Hepatocyte (in vitro differentiated cells): ENCODE measurements at regions not wholly inside any gene's neighbourhood (a gene's known extent, or its start where the extent isn't known, plus 50 kb on each side); places are given as distances from the start of the nearest gene placed in this dataset.

Experiments used
- DNase-seq: peaks from one replicate; pipeline ENCODE4 v3.0.0-alpha.2; 2016; ENCODE audit warnings: low spot score
- H2AFZ ChIP-seq: fragments of 200-600 bp; sonication (generic); 2 replicates; pipeline ENCODE4 v1.6.0; 2016; ENCODE audit warnings: antibody characterized with exemption, mild to moderate bottlenecking
- H3K27ac ChIP-seq: fragments of 200-600 bp; sonication (generic); 2 replicates; pipeline ENCODE4 v1.5.1; 2016; ENCODE audit warnings: mild to moderate bottlenecking
- H3K27me3 ChIP-seq: fragments of 200-600 bp; sonication (generic); 2 replicates; pipeline ENCODE4 v1.6.1; 2016
- H3K36me3 ChIP-seq: fragments of 200-600 bp; sonication (generic); replicated peaks from 2 replicates; pipeline ENCODE4 v1.5.1; 2016; ENCODE audit warnings: low read depth; ENCODE audit not compliant: insufficient read depth
- H3K4me1 ChIP-seq: fragments of 200-600 bp; sonication (generic); 2 replicates; pipeline ENCODE4 v1.5.1; 2016; ENCODE audit warnings: mild to moderate bottlenecking, moderate library complexity; ENCODE audit not compliant: insufficient read depth
- H3K4me2 ChIP-seq: fragments of 200-600 bp; sonication (generic); 2 replicates; pipeline ENCODE4 v1.6.0; 2016
- H3K4me3 ChIP-seq: fragments of 200-600 bp; sonication (generic); 2 replicates; pipeline ENCODE4 v1.5.1; 2016; ENCODE audit warnings: mild to moderate bottlenecking
- H3K79me2 ChIP-seq: fragments of 200-600 bp; sonication (generic); 2 replicates; pipeline ENCODE4 v1.6.0; 2017; ENCODE audit warnings: mild to moderate bottlenecking
- H3K9me2 ChIP-seq: fragments of 200-600 bp; sonication (generic); replicated peaks from 2 replicates; pipeline ENCODE4 v1.6.0; 2017; ENCODE audit warnings: mild to moderate bottlenecking; ENCODE audit not compliant: insufficient read depth
- H3K9me3 ChIP-seq: fragments of 200-600 bp; sonication (generic); 2 replicates; pipeline ENCODE4 v1.5.1; 2016; ENCODE audit warnings: low read depth, mild to moderate bottlenecking
- H4K20me1 ChIP-seq: fragments of 200-600 bp; sonication (generic); 2 replicates; pipeline ENCODE4 v1.6.0; 2016; ENCODE audit warnings: mild to moderate bottlenecking; ENCODE audit not compliant: insufficient read depth, poor library complexity, severe bottlenecking
- EZH2 ChIP-seq: fragments of 200-600 bp; sonication (generic); IDR thresholded peaks from 2 replicates; pipeline ENCODE4 v1.6.1; 2016; ENCODE audit warnings: antibody characterized with exemption, mild to moderate bottlenecking, borderline replicate concordance
- EZH2phosphoT487 ChIP-seq: fragments of 200-600 bp; sonication (generic); IDR thresholded peaks from one replicate; pipeline ENCODE4 v1.6.1; 2018; ENCODE audit warnings: antibody characterized with exemption, mild to moderate bottlenecking, low read depth, moderate library complexity; ENCODE audit not compliant: unreplicated experiment, severe bottlenecking
- WGBS: methylation state at CpG from one replicate; pipeline ENCODE4 v1.1.6; 2016; ENCODE audit warnings: low lambda C conversion rate; ENCODE audit errors: missing lambda C conversion rate; 5-methylcytosine and 5-hydroxymethylcytosine counted together
- TF ChIP-seq, protein P1 (sequence below): fragments of 200-600 bp; sonication (generic); IDR thresholded peaks from 2 replicates; pipeline ENCODE4 v1.5.1; 2016; ENCODE audit warnings: antibody characterized with exemption, mild to moderate bottlenecking; ENCODE audit not compliant: poor library complexity

DNA sequence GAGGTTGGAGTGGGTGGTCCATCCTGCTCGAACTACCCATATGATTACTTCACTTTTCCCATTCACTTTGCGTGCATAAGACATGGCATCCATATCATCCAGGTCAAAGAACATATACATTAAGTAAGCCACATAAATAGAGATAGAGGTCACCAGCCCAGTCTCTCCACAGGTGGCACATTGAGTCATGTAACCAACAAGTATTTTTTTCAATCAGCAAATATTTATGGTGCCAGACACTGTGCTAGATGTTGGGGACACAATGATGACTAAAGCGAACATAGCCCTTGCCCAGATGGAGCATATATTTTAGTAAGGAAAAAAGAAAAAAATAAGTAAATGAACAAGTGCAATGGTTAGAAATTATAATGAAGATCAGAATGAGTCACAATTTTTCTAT lies 83.6 kb upstream of the LCLAT1 start:
- Histone ChIP-seq H3K9me3 (no peaks in the 10 kb centered on the region), H2AFZ (no peak overlapping the region), H3K9me2 (no peaks in the 10 kb centered on the region), H3K27ac (no peak overlapping the region), H3K36me3 (no peaks in the 10 kb centered on the region), H3K4me3 (no peak overlapping the region), H4K20me1 (no peaks in the 10 kb centered on the region), H3K4me1 (no peaks in the 10 kb centered on the region), H3K4me2 (no peak overlapping the region), H3K27me3 (no peaks in the 10 kb centered on the region), H3K79me2 (no peaks in the 10 kb centered on the region)
- WGBS, result 97% methylated on average over 3 of the region's 3 CpGs
- no peak for DNase-seq
- TF ChIP-seq EZH2 (no peak), EZH2phosphoT487 (no peak)

DNA sequence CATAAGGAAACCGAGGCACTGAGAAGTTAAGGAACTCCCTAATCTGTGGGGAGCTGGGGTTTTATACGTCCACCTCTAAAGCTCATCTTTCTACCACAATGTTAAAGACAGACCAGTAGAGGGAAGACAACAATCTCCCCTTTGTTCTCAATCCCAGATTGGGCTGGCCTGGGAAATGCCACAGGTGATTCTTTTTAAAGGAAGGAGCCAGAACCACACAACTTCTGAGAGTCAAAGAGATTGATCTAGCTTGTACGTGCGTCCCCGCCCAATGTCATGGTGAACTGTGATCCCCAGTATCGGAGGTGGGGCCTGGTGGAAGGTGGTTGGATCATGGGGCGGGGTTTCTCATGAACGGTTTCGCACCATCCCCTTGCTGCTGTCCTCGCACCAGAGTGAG lies 81.8 kb upstream of the LCLAT1 start:
- Histone ChIP-seq H3K9me2 (no peaks in the 10 kb centered on the region), H3K4me2 (no peak overlapping the region), H3K27me3 (no peaks in the 10 kb centered on the region), H2AFZ (no peak overlapping the region), H3K9me3 (no peaks in the 10 kb centered on the region), H3K4me1 (no peaks in the 10 kb centered on the region), H3K27ac (no peak overlapping the region), H3K4me3 (no peak overlapping the region), H3K79me2 (no peaks in the 10 kb centered on the region), H4K20me1 (no peaks in the 10 kb centered on the region), H3K36me3 (no peaks in the 10 kb centered on the region)
- WGBS, result 96% methylated on average over 10 of the region's 10 CpGs
- TF ChIP-seq, protein P1, sequence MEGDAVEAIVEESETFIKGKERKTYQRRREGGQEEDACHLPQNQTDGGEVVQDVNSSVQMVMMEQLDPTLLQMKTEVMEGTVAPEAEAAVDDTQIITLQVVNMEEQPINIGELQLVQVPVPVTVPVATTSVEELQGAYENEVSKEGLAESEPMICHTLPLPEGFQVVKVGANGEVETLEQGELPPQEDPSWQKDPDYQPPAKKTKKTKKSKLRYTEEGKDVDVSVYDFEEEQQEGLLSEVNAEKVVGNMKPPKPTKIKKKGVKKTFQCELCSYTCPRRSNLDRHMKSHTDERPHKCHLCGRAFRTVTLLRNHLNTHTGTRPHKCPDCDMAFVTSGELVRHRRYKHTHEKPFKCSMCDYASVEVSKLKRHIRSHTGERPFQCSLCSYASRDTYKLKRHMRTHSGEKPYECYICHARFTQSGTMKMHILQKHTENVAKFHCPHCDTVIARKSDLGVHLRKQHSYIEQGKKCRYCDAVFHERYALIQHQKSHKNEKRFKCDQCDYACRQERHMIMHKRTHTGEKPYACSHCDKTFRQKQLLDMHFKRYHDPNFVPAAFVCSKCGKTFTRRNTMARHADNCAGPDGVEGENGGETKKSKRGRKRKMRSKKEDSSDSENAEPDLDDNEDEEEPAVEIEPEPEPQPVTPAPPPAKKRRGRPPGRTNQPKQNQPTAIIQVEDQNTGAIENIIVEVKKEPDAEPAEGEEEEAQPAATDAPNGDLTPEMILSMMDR, result no peak
- TF ChIP-seq EZH2 (no peak), EZH2phosphoT487 (no peak)
- DNase-seq, result no peak

DNA sequence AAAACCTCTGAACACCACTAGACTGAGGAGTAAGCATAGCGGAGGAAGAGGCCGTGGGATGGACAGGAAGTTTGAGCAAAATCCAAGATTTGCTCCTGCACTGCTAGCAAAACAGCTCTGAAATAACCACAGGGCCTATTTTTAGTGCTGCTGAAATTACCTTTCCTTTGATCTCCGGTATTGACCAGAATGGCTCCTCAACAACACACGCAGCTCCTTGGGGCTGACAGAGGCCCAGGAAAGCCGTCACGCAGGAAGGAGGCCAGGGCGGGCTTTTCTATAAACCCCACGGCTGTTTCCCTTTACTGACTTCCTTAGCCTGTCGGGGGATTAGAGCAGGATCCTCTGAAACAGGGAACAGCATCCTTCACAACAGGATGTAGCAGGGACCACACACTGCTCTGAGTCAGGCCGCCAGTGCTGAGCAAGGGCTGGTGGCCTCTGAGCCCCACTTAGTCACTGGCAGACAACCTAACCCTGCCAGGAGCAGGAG lies 80.8 kb upstream of the LCLAT1 start:
- TF ChIP-seq EZH2phosphoT487 (no peak), EZH2 (no peak)
- TF ChIP-seq, protein P1, result no peak
- H3K4me1 ChIP-seq, result no peaks in the 10 kb centered on the region
- H3K9me2 ChIP-seq, result no peaks in the 10 kb centered on the region
- H3K36me3 ChIP-seq, result no peaks in the 10 kb centered on the region
- no peaks in the 10 kb centered on the region for H3K79me2 ChIP-seq
- H4K20me1 ChIP-seq, result no peaks in the 10 kb centered on the region
- no peaks in the 10 kb centered on the region for H3K27me3 ChIP-seq
- no peak overlapping the region for H3K4me3 ChIP-seq
- H3K27ac ChIP-seq, result no peak overlapping the region
- H3K4me2 ChIP-seq, result no peak overlapping the region
- no peak for DNase-seq
- WGBS, result 61% methylated on average over 10 of the region's 10 CpGs
- H3K9me3 ChIP-seq, result no peaks in the 10 kb centered on the region
- no peak overlapping the region for H2AFZ ChIP-seq

DNA sequence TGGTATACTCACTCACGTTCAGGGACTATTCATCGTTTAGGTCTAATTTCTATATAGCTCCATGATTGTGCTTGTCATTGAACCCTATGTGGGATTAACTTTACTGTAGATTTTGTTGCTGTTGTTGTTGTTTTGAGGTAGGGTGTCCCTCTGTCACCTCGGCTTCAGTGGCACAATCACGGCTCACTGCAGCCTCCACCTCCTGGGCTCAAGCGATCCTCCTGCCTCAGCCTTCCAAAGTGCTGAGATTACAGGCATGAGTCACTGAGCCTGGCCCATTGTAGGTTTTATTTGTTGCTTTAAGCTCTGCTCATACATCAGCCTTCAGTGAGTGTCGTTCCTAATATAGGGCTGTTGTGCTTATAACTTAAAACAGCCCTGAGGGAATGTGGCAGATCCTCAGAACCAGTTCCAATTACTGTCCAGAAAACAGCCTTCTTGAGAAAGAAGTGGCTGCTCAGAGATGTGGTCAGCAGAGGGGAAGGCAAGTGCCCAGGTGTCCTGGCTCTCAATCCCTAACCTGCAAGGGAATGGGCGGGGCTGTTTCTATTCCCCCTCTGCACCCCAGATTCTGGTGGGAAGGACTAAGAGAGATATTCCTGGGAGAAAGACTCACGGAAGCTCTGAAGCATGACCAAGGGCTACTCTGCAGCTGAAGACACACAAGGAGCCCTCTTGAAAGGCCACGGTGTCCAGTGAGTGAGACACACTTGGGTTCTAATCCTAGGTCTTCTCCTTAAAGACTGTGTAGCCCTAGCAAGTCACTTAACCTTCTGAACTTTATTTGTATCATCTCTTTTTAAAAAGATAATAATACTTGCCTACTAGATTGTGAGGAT lies 79.6 kb upstream of the LCLAT1 start:
- no peaks in the 10 kb centered on the region for H3K27me3 ChIP-seq
- H3K9me3 ChIP-seq, result no peaks in the 10 kb centered on the region
- no peak for TF ChIP-seq EZH2phosphoT487
- TF ChIP-seq, protein P1, result no peak
- TF ChIP-seq EZH2, result no peak
- no peak overlapping the region for H2AFZ ChIP-seq
- H3K36me3 ChIP-seq, result no peaks in the 10 kb centered on the region
- H3K4me1 ChIP-seq, result no peaks in the 10 kb centered on the region
- no peak overlapping the region for H3K27ac ChIP-seq
- no peaks in the 10 kb centered on the region for H3K9me2 ChIP-seq
- no peaks in the 10 kb centered on the region for H4K20me1 ChIP-seq
- 87% methylated on average over 9 of the region's 9 CpGs for whole genome bisulfite sequencing
- no peaks in the 10 kb centered on the region for H3K79me2 ChIP-seq
- DNase-seq, result no peak
- no peak overlapping the region for H3K4me2 ChIP-seq
- no peak overlapping the region for H3K4me3 ChIP-seq
